ENCODE measurements at regions not wholly inside any gene's neighbourhood (a gene's known extent, or its start where the extent isn't known, plus 50 kb on each side); places are given as distances from the start of the nearest gene placed in this dataset.

DNA sequence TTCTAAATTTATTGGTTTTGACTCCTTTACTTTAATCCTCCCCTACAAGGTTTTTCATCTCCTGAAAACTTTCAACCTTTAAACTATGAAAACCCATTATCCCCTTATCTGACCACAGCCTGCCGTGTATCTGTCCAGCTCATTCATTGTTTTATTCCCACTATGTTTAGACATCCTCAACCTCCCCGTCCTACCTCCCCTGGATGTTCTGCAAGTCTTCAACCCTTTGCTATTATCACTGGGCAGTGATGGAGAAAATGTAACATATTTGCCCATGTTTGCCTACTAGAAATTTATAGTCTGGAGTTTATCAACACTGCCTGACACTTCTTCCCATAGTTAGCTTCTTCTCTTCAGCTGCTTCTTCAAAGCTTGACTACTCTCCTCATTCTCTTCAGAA is 483.4 kb downstream of the PRKD1 start:
- TF ChIP-seq POLR2A (IDR thresholded peaks at IDR 0.05; ENCODE audit: low read length) (no peak), GATA1 (IDR thresholded peaks at IDR 0.05; ENCODE audit: low read depth, low read length) (no peak)
